Urinary bladder (tissue), 3 donors: ENCODE measurements at regions not wholly inside any gene's neighbourhood (a gene's known extent, or its start where the extent isn't known, plus 50 kb on each side); places are given as distances from the start of the nearest gene placed in this dataset.

Source experiments
- DNase-seq: peaks from one replicate; pipeline ENCODE4 v3.0.0-alpha.2; 2015; ENCODE audit errors: extremely low spot score
- H3K27ac ChIP-seq: one replicate; pipeline ENCODE4 v1.5.1; 2013; ENCODE audit warnings: low read depth, mild to moderate bottlenecking, moderate library complexity
- H3K36me3 ChIP-seq: one replicate; pipeline ENCODE4 v1.6.1; 2013; ENCODE audit warnings: mild to moderate bottlenecking, moderate library complexity; ENCODE audit not compliant: insufficient read depth
- H3K4me1 ChIP-seq: one replicate; pipeline ENCODE4 v1.6.1; 2013; ENCODE audit warnings: mild to moderate bottlenecking, moderate library complexity; ENCODE audit not compliant: insufficient read depth
- H3K4me3 ChIP-seq: one replicate; pipeline ENCODE4 v1.5.1; 2013; ENCODE audit warnings: low read depth, low read length
- WGBS: extraction: QIAGEN DNeasy Blood & Tissue Kit; methylation state at CpG from one replicate; pipeline ENCODE4 v1.1.7; 2013; 5-methylcytosine and 5-hydroxymethylcytosine counted together
- donor health status: healthy with polysubstance abuse.
- donor health status: healthy.

GRCh38 chr10:64449603-64450002, 928.4 kb downstream of the REEP3 start:
- no peak for DNase-seq
- no peak overlapping the region for H3K4me3 ChIP-seq
- no peak overlapping the region for H3K27ac ChIP-seq
- H3K4me1 ChIP-seq = no peaks in the 10 kb centered on the region
- H3K36me3 ChIP-seq = no peaks in the 10 kb centered on the region

- WGBS = 79% methylated on average over 1 of the region's 1 CpG
- no peaks in the 10 kb centered on the region for H3K4me1 ChIP-seq
Observed at GRCh38 chr10:64450312-64450711, 929.1 kb downstream of the REEP3 start.

GRCh38 chr10:64454962-64455361, 933.8 kb downstream of the REEP3 start:
- no peak for DNase-seq
- no peaks in the 10 kb centered on the region for H3K4me1 ChIP-seq

More at GRCh38 chr10:64450312-64450711, 929.1 kb downstream of the REEP3 start:
- Histone ChIP-seq H3K27ac (no peak overlapping the region), H3K4me3 (no peak overlapping the region), H3K36me3 (no peaks in the 10 kb centered on the region)
- no peak for DNase-seq

GRCh38 chr10:64458306-64458705, 937.1 kb downstream of the REEP3 start:
- H3K36me3 ChIP-seq = no peaks in the 10 kb centered on the region
- WGBS = 93% methylated on average over 1 of the region's 1 CpG
- no peaks in the 10 kb centered on the region for H3K4me1 ChIP-seq
- no peak for DNase-seq
- no peak overlapping the region for H3K27ac ChIP-seq
- no peak overlapping the region for H3K4me3 ChIP-seq

More at GRCh38 chr10:64454962-64455361, 933.8 kb downstream of the REEP3 start:
- 91% methylated on average over 1 of the region's 1 CpG for WGBS
- Histone ChIP-seq H3K27ac (no peak overlapping the region), H3K4me3 (no peak overlapping the region), H3K36me3 (no peaks in the 10 kb centered on the region)

- no peaks in the 10 kb centered on the region for H3K36me3 ChIP-seq
- H3K27ac ChIP-seq = no peak overlapping the region
- WGBS = 87% methylated on average over 1 of the region's 1 CpG
- no peak overlapping the region for H3K4me3 ChIP-seq
- no peaks in the 10 kb centered on the region for H3K4me1 ChIP-seq
- DNase-seq = no peak
Observed at GRCh38 chr10:64463406-64463805, 942.2 kb downstream of the REEP3 start.

GRCh38 chr10:64465653-64466052, 944.5 kb downstream of the REEP3 start:
- DNase-seq = no peak
- H3K27ac ChIP-seq = no peak overlapping the region
- WGBS = 50% methylated on average over 2 of the region's 2 CpGs
- no peaks in the 10 kb centered on the region for H3K36me3 ChIP-seq
- H3K4me3 ChIP-seq = no peak overlapping the region
- no peaks in the 10 kb centered on the region for H3K4me1 ChIP-seq

- H3K27ac ChIP-seq = no peak overlapping the region
- H3K4me1 ChIP-seq = no peaks in the 10 kb centered on the region
- no peaks in the 10 kb centered on the region for H3K36me3 ChIP-seq
- H3K4me3 ChIP-seq = no peak overlapping the region
- no peak for DNase-seq
- WGBS = 94% methylated on average over 2 of the region's 2 CpGs
Observed at GRCh38 chr10:64468219-64468618, 947.0 kb downstream of the REEP3 start.

- Histone ChIP-seq H3K4me1 (no peaks in the 10 kb centered on the region), H3K36me3 (no peaks in the 10 kb centered on the region), H3K27ac (no peak overlapping the region), H3K4me3 (no peak overlapping the region)
- DNase-seq = no peak
Observed at GRCh38 chr10:64476506-64476905, 955.3 kb downstream of the REEP3 start.

GRCh38 chr10:64477791-64478190, 956.6 kb downstream of the REEP3 start:
- no peaks in the 10 kb centered on the region for H3K4me1 ChIP-seq
- H3K36me3 ChIP-seq = no peaks in the 10 kb centered on the region
- H3K27ac ChIP-seq = no peak overlapping the region
- no peak for DNase-seq
- H3K4me3 ChIP-seq = no peak overlapping the region

GRCh38 chr10:64484811-64485330, 963.7 kb downstream of the REEP3 start:
- no peak for DNase-seq
- Histone ChIP-seq H3K4me3 (no peak overlapping the region), H3K36me3 (no peaks in the 10 kb centered on the region), H3K4me1 (no peaks in the 10 kb centered on the region), H3K27ac (no peak overlapping the region)

GRCh38 chr10:64486149-64486548, 964.9 kb downstream of the REEP3 start:
- Histone ChIP-seq H3K4me1 (no peaks in the 10 kb centered on the region), H3K36me3 (no peaks in the 10 kb centered on the region), H3K4me3 (no peak overlapping the region), H3K27ac (no peak overlapping the region)
- no peak for DNase-seq
- 23% methylated on average over 2 of the region's 2 CpGs for WGBS

GRCh38 chr10:64486901-64487300, 965.7 kb downstream of the REEP3 start:
- Histone ChIP-seq H3K4me3 (no peak overlapping the region), H3K36me3 (no peaks in the 10 kb centered on the region), H3K4me1 (no peaks in the 10 kb centered on the region)

GRCh38 chr10:64494901-64495300, 973.7 kb downstream of the REEP3 start:
- no peaks in the 10 kb centered on the region for H3K36me3 ChIP-seq
- no peak overlapping the region for H3K27ac ChIP-seq
- DNase-seq = no peak
- no peak overlapping the region for H3K4me3 ChIP-seq
- H3K4me1 ChIP-seq = no peaks in the 10 kb centered on the region

More at GRCh38 chr10:64486901-64487300, 965.7 kb downstream of the REEP3 start:
- no peak for DNase-seq
- no peak overlapping the region for H3K27ac ChIP-seq

- 89% methylated on average over 8 of the region's 8 CpGs for WGBS
Observed at GRCh38 chr10:64497306-64497705, 976.1 kb downstream of the REEP3 start.

GRCh38 chr10:64501807-64502206, 980.6 kb downstream of the REEP3 start:
- Histone ChIP-seq H3K27ac (no peak overlapping the region), H3K4me1 (no peaks in the 10 kb centered on the region), H3K36me3 (no peaks in the 10 kb centered on the region), H3K4me3 (no peak overlapping the region)
- no peak for DNase-seq

More at GRCh38 chr10:64497306-64497705, 976.1 kb downstream of the REEP3 start:
- H3K36me3 ChIP-seq = no peaks in the 10 kb centered on the region
- DNase-seq = no peak
- H3K27ac ChIP-seq = no peak overlapping the region
- H3K4me1 ChIP-seq = no peaks in the 10 kb centered on the region
- H3K4me3 ChIP-seq = no peak overlapping the region
